GM21390 (cell line): ENCODE measurements at regions not wholly inside any gene's neighbourhood (a gene's known extent, or its start where the extent isn't known, plus 50 kb on each side); places are given as distances from the start of the nearest gene placed in this dataset.
"Not testable (repeated sequence)": the region's sequence is repeated elsewhere in the genome, so short reads cannot be mapped to it uniquely, and the experiment has no call there.

Source experiments
- ATAC-seq: cut with Tn5 transposase; IDR thresholded peaks from one replicate; pipeline ENCODE4 v1.9.1; 2021; ENCODE audit not compliant: unreplicated experiment

DNA sequence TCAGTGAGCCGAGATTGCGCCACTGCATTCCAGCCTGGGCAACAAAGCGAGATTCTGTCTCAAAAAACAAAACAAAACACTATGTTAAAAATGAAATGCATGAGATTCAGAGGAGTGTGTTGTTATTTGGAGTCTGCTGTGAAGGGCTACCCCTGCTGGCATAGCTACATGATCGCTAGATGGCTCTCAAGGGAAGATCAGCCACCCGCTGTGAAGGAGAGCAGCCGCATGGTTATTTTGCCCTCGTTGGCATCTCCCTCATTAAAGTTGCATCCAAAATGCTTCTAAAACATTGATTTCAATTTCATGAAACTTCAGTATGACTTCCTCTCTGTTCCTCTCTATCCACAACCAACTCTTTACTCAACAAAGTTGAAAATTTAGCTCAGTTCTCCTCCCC lies 54.8 kb upstream of the NDUFV2 start:
- no peak for ATAC-seq

DNA sequence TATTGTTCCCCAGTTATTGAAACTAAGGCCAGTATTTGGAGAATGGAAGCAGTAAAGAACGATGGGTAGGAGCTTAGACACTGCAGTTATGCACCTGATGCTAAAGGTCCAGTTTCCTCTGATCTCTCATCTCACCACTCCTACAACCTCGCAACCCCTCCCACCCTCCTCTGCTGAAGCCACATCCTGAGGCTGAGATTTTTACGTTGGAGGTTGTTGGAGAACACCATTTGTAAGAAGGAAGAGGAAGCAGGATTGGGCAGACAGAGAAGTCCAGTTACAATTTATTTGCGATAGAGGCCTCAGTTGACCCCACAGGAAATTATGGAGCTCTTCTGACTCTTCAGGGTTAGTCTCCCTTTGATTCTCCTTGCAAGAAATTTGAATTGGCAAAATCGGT lies 54.3 kb upstream of the NDUFV2 start:
- no peak for ATAC-seq

DNA sequence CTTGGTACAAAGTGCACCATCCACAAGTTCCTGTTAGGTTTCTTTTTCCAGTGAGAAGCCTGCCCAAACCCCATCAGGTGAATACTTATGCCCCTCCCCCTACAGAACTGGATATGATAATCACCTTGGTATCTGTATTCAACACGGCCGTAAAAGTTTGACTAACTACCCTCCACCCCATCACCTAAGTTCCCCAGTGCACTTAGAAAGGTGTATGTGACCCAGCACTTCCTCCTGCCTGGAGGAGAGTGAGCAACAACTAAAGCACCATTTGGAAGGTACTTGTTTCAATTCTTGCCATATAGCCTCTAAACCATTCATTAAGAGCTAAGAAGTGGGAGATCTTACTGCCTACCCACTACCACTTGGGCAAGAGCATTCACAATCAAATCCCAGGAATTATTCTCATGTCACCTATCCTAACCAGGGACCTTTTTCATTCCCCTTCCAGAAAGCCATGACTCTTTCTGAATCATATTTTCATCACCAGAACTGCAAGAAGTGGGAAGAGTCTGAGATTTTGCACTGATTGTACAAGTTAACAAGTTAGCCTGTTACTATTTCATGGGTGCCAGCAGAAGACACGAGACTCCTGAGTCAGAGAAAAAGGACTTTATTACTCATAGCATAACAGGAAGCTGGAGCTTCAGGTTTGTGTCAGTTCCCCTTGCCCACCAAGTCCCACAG lies 53.5 kb upstream of the NDUFV2 start:
- no peak for ATAC-seq

DNA sequence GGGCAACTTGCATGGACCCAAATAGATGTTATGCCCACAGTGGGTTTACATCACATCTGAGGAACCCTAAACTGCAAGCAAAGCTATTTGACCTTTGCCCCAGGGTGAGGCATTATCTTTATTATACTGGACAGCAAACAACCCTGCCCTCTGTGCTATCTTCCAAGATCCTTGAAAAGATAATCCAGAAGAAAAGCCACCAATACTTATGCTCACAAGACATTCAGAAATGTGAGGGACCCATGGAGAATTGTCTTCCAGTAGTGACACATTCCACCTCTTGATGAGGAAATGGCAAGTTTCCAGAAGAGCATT lies 53.0 kb upstream of the NDUFV2 start:
- ATAC-seq, result no peak

DNA sequence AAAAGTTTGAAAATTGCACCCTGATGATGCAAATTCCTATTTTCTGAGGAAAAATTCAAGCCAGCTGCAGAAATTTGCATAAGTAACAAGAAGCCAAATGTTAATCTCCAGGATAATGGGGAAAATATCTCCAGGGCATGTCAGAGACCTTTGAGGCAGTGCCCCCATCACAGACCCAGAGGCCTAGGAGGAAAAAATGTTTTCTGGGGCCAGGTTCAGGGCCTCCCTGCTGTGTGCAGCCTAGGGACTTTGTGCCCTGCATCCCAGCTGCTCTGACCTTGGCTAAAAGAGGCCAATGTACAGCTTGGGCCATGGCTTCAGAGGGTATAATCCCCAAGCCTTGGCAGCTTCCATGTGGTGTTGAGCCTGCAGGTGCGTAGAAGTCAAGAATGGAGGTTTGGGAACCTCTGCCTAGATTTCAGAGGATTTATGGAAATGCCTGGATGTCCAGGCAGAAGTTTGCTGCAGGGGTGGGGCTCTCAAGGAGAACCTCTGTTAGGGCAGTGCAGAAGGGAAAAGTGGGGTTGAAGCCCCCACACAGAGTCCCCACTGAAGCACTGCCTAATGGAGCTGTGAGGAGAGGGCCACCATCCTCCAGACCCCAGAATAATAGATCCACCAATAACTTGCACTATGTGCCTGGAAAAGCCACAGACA lies 51.7 kb upstream of the NDUFV2 start:
- ATAC-seq, result not testable (repeated sequence)
